K562 (cell line): ENCODE measurements at regions not wholly inside any gene's neighbourhood (a gene's known extent, or its start where the extent isn't known, plus 50 kb on each side); places are given as distances from the start of the nearest gene placed in this dataset.

Source experiments
- ATAC-seq: fragments of 200-7000 bp; cut with Tn5 transposase; 3 replicates; pipeline ENCODE4 v1.9.1; 2020; ENCODE audit warnings: moderate library complexity
- BruUV-seq: library from RNA; stranded (reverse); fragments of 400-500 nt; replicated peaks from 2 replicates; lab custom pipeline; 2021; lab: Mats Ljungman, UMichigan
- CTCF ChIA-PET: fragments of 300-600 bp; formaldehyde crosslinking; extraction: SDS; loops from one replicate; lab custom pipeline; 2021; ENCODE audit warnings: low intra/inter-chr PET ratio; lab: Yijun Ruan, JAX
- POLR2A ChIA-PET: fragments of 300-600, 350-650 bp; sonication (Branson Sonifier 250); formaldehyde crosslinking; extraction: SDS; loops from one replicate; lab custom pipeline; 2021; ENCODE audit warnings: antibody characterized with exemption, inconsistent platforms; lab: Yijun Ruan, JAX
- DNase-seq, 4 experiments: peaks; one replicate each; pipeline versions ENCODE4 v3.0.0 to v3.0.0-alpha.2; 2011 to 2018; ENCODE audit warnings: low spot score in 3 of 4, mixed read lengths in 3 of 4; ENCODE audit errors: extremely low read depth in 1 of 4
- FAIRE-seq: peaks from 2 replicates; lab custom pipeline; 2011; peaks lifted over from hg19 to GRCh38; lab: Jason Lieb, UNC
- H2AFZ ChIP-seq: 2 replicates; pipeline ENCODE4 v1.6.0; 2011; ENCODE audit warnings: low read depth, low read length, control low read depth, inconsistent platforms
- H3K27ac ChIP-seq: fragments of 200-600 bp; 3 replicates; pipeline ENCODE4 v1.8.0; 2011; ENCODE audit warnings: low read depth, mild to moderate bottlenecking, control low read depth, inconsistent platforms, low read length, moderate library complexity, mixed read lengths; ENCODE audit errors: extremely low read depth
- H3K27me3 ChIP-seq, 2 experiments: fragments of 300-600 bp in 1 of 2; 2 replicates in 1 of 2; 3 replicates in 1 of 2; pipeline versions ENCODE4 v1.6.0 to v1.8.0; 2011; ENCODE audit warnings: inconsistent platforms in 2 of 2, low read length in 2 of 2, mild to moderate bottlenecking in 1 of 2, mixed read lengths in 1 of 2, moderate library complexity in 1 of 2; ENCODE audit not compliant: control insufficient read depth in 2 of 2, insufficient read depth in 2 of 2
- H3K36me3 ChIP-seq: fragments of 300-600 bp; 3 replicates; pipeline ENCODE4 v1.8.0; 2011; ENCODE audit warnings: mild to moderate bottlenecking, low read length, inconsistent platforms; ENCODE audit not compliant: control insufficient read depth, insufficient read depth
- H3K4me1 ChIP-seq, 2 experiments: fragments of 200-600 bp in 1 of 2; replicated peaks in 1 of 2; 2 replicates in 1 of 2; 3 replicates in 1 of 2; pipeline versions ENCODE4 v1.5.1 to v1.8.0; 2011; ENCODE audit warnings: inconsistent platforms in 2 of 2, low read length in 2 of 2, mild to moderate bottlenecking in 1 of 2, mixed read lengths in 1 of 2, moderate library complexity in 1 of 2; ENCODE audit not compliant: control insufficient read depth in 2 of 2, insufficient read depth in 2 of 2
- H3K4me2 ChIP-seq: 2 replicates; pipeline ENCODE4 v1.6.1; 2011; ENCODE audit warnings: low read length, control low read depth, inconsistent platforms, mixed read lengths; ENCODE audit not compliant: insufficient read depth
- H3K4me3 ChIP-seq: fragments of 200-600 bp; sonication (generic), shearing (Covaris generic); 2 replicates; pipeline ENCODE4 v1.5.1; 2016; ENCODE audit warnings: control low read depth, inconsistent platforms
- H3K79me2 ChIP-seq: fragments of 200-600 bp; 3 replicates; pipeline ENCODE4 v1.8.0; 2011; ENCODE audit warnings: low read length, inconsistent platforms; ENCODE audit not compliant: control insufficient read depth, insufficient read depth
- H3K9ac ChIP-seq, 2 experiments: 2 replicates each; pipeline versions ENCODE4 v1.6.0 to v1.6.1; 2011; ENCODE audit warnings: low read depth in 2 of 2, low read length in 2 of 2, control low read depth in 1 of 2, inconsistent platforms in 1 of 2, mild to moderate bottlenecking in 1 of 2, mixed read lengths in 1 of 2; ENCODE audit not compliant: insufficient read depth in 1 of 2
- H3K9me1 ChIP-seq: one replicate; pipeline ENCODE4 v1.6.0; 2011; ENCODE audit warnings: inconsistent platforms, mild to moderate bottlenecking, low read length, moderate library complexity; ENCODE audit not compliant: control insufficient read depth, insufficient read depth
- H3K9me3 ChIP-seq: replicated peaks from 2 replicates; pipeline ENCODE4 v1.5.1; 2011; ENCODE audit warnings: low read depth, low read length, inconsistent platforms; ENCODE audit not compliant: control insufficient read depth, insufficient read depth
- H4K20me1 ChIP-seq: replicated peaks from 2 replicates; pipeline ENCODE4 v1.6.1; 2011; ENCODE audit warnings: low read length, inconsistent platforms, mixed read lengths; ENCODE audit not compliant: control insufficient read depth, insufficient read depth
- ATF1 ChIP-seq, 2 experiments: fragments of 450-650 bp in 1 of 2; IDR thresholded peaks; 2 replicates each; pipeline ENCODE4 v1.6.1; 2016; ENCODE audit warnings: missing compliant biosample characterization in 1 of 2, missing genetic modification characterization in 1 of 2
- FOXJ2 ChIP-seq: fragments of 200-800 bp; sonication (Bioruptor generic); IDR thresholded peaks from 2 replicates; pipeline ENCODE4 v1.6.1; 2016; ENCODE audit warnings: missing genetic modification characterization, missing compliant biosample characterization
- HNRNPLL ChIP-seq: fragments of 200-400 bp; formaldehyde crosslinking; IDR thresholded peaks from 2 replicates; pipeline ENCODE4 v1.6.1; 2017; ENCODE audit warnings: low read length, low read depth, mild to moderate bottlenecking; ENCODE audit not compliant: poor library complexity, severe bottlenecking
- KAT8 ChIP-seq: fragments of 450-650 bp; IDR thresholded peaks from 2 replicates; pipeline ENCODE4 v1.6.1; 2016; ENCODE audit warnings: low read depth, mild to moderate bottlenecking
- KDM5B ChIP-seq: fragments of 200-600 bp; sonication (generic); IDR thresholded peaks from 2 replicates; pipeline ENCODE4 v1.6.1; 2012; ENCODE audit warnings: low read depth, mild to moderate bottlenecking, moderate library complexity, low read length, control low read depth, inconsistent platforms; ENCODE audit not compliant: insufficient replicate concordance
- KHSRP ChIP-seq: fragments of 450-650 bp; IDR thresholded peaks from 2 replicates; pipeline ENCODE4 v1.6.1; 2017
- SMARCA4 ChIP-seq: fragments of 450-650 bp; IDR thresholded peaks from 2 replicates; pipeline ENCODE4 v1.6.1; 2016
- XRCC4 ChIP-seq: IDR thresholded peaks from one replicate; pipeline ENCODE4 v1.6.1; 2011; ENCODE audit not compliant: insufficient read depth, insufficient read length; ENCODE audit errors: extremely low read depth
- ZBTB17 ChIP-seq: fragments of 450-650 bp; formaldehyde crosslinking; IDR thresholded peaks from 2 replicates; pipeline ENCODE4 v1.4.0; 2020; ENCODE audit warnings: mild to moderate bottlenecking
- ZFP1 ChIP-seq: fragments of 450-650 bp; formaldehyde crosslinking; IDR thresholded peaks from 2 replicates; pipeline ENCODE4 v1.4.0; 2020; ENCODE audit warnings: mild to moderate bottlenecking, mixed read lengths
- ZKSCAN1 ChIP-seq: fragments of 150-350 bp; IDR thresholded peaks from 2 replicates; pipeline ENCODE4 v1.6.1; 2016; ENCODE audit warnings: low read depth, low read length
- ZNF197 ChIP-seq: fragments of 200-800 bp; sonication (Bioruptor generic); IDR thresholded peaks from 2 replicates; pipeline ENCODE4 v1.6.1; 2016; ENCODE audit warnings: low read depth, missing genetic modification characterization, missing compliant biosample characterization
- ZNF274 ChIP-seq: IDR thresholded peaks from 2 replicates; pipeline ENCODE4 v1.6.1; 2011; ENCODE audit warnings: low read depth, mild to moderate bottlenecking, low read length, moderate library complexity, borderline replicate concordance
- WGBS: fragments of 100-300 bp; shearing (Covaris generic); methylation state at CpG from one replicate; pipeline ENCODE4 v1.1.6; 2016; ENCODE audit warnings: low coverage, mixed read lengths; ENCODE audit not compliant: insufficient coverage; ENCODE audit errors: missing lambda C conversion rate; 5-methylcytosine and 5-hydroxymethylcytosine counted together
- in situ Hi-C: fragments of 300-500 bp; cut with MboI; formaldehyde crosslinking; loops from 4 replicates; pipeline ENCODE4 v1.15.0; 2018; ENCODE audit warnings: inconsistent platforms, mixed read lengths
- intact Hi-C: fragments of 100-400 bp; cut with micrococcal nuclease; formaldehyde crosslinking; loops from 2 replicates; pipeline ENCODE4 v1.14.2; 2022
- TF ChIP-seq, protein P1 (sequence below): fragments of 250-450 bp; sonication (Bioruptor Pico); IDR thresholded peaks from 2 replicates; pipeline ENCODE4 v1.8.0; 2022; ENCODE audit warnings: inconsistent platforms, mild to moderate bottlenecking, moderate library complexity, borderline replicate concordance
- TF ChIP-seq, protein P2 (sequence below): fragments of 450-650 bp; IDR thresholded peaks from 2 replicates; pipeline ENCODE4 v1.6.1; 2016
- TF ChIP-seq, protein P3 (sequence below): fragments of 450-650 bp; IDR thresholded peaks from 2 replicates; pipeline ENCODE4 v1.6.1; 2018; ENCODE audit not compliant: partially characterized antibody

DNA sequence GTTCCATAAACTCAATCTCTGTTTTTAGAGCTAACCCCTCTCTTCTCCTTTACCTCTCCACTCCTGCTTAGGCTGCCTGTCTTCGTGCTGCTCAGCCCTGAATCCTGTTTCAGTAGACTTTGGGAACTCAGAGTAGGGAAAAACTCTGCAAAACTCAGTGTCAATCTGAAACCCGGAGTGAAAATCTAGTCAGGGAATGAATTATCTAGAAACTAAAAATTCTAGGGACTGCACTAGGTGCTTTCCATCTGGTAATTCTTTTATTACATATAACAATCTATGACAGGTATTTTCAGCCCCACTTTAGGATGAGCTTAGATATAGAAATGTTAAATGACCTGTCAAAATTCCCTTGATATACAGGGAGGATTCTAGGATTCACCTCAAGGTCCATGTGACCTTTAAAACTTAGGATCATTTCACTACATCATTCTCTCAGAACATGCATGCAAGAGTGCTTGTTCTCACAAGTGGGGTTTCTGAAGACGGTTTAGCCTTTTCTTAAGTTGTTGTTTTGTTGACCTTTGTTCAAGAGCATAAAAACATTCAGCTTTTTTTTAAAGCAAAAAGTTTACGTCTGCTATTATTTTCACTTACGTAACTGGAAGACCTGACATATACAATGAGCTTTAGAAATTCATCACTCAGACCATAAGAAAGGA lies 108.2 kb upstream of the MBNL1 start (continued):
- TF ChIP-seq, protein P1, sequence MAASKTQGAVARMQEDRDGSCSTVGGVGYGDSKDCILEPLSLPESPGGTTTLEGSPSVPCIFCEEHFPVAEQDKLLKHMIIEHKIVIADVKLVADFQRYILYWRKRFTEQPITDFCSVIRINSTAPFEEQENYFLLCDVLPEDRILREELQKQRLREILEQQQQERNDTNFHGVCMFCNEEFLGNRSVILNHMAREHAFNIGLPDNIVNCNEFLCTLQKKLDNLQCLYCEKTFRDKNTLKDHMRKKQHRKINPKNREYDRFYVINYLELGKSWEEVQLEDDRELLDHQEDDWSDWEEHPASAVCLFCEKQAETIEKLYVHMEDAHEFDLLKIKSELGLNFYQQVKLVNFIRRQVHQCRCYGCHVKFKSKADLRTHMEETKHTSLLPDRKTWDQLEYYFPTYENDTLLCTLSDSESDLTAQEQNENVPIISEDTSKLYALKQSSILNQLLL (CRISPR knock-in tag): no peak
- TF ChIP-seq FOXJ2 (tag): no peak

DNA sequence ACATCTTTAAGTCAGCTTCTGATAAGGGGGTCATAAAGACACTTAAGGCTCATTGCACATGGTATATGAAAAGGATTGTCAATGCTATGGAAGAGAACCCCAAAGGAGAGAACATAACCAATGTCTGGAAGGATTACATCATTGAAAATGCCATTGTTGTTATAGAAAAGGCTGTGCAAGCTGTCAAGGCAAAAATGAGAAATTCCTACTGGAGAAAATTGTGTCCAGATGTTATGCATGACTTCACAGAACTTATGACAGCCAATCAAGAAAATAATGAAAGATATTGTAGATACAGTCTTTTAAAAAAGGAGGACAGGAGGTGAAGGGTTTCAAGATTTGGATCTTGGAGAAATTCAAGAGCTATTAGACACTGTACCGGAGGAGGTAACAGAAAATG lies 96.3 kb upstream of the MBNL1 start:
- no peak overlapping the region for H3K27ac ChIP-seq
- WGBS: 58% methylated on average over 1 of the region's 1 CpG
- H3K9me1 ChIP-seq: no peaks in the 10 kb centered on the region
- ChIA-PET POLR2A (no interaction called here), CTCF (no interaction called here)
- H3K4me1 ChIP-seq: peaks cover 0 to 5% of the 10 kb centered on the region in 2 experiments; a peak in 3 of 5 replicates
- ATAC-seq (no peak), FAIRE-seq (no peak), DNase-seq (no peak)
- no peaks in the 10 kb centered on the region for H3K36me3 ChIP-seq
- no peak overlapping the region for H3K4me2 ChIP-seq
- no TSS peak for BruUV-seq
- no peak overlapping the region for H3K9ac ChIP-seq
- in situ Hi-C loops: loop anchor here (10.0 kb wide), 1 partner anchor 272 kb away; no protein-coding TSS in a partner anchor
- TF ChIP-seq ATF1 (CRISPR knock-in tag; IDR thresholded peaks at IDR 0.05): no peak
- TF ChIP-seq ATF1 (tag; IDR thresholded peaks at IDR 0.05): no peak
- no peak for TF ChIP-seq ZBTB17 (CRISPR knock-in tag)
- TF ChIP-seq, protein P2, sequence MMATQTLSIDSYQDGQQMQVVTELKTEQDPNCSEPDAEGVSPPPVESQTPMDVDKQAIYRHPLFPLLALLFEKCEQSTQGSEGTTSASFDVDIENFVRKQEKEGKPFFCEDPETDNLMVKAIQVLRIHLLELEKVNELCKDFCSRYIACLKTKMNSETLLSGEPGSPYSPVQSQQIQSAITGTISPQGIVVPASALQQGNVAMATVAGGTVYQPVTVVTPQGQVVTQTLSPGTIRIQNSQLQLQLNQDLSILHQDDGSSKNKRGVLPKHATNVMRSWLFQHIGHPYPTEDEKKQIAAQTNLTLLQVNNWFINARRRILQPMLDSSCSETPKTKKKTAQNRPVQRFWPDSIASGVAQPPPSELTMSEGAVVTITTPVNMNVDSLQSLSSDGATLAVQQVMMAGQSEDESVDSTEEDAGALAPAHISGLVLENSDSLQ: no peak
- no peak for TF ChIP-seq ZFP1 (CRISPR knock-in tag)
- no peak for TF ChIP-seq KHSRP
- TF ChIP-seq SMARCA4: no peak
- no peak for TF ChIP-seq ZKSCAN1
- no peak for TF ChIP-seq HNRNPLL
- no peak for TF ChIP-seq XRCC4
- TF ChIP-seq ZNF197 (CRISPR knock-in tag): no peak
- TF ChIP-seq KDM5B: no peak
- no peak for TF ChIP-seq ZNF274
- TF ChIP-seq, protein P3, sequence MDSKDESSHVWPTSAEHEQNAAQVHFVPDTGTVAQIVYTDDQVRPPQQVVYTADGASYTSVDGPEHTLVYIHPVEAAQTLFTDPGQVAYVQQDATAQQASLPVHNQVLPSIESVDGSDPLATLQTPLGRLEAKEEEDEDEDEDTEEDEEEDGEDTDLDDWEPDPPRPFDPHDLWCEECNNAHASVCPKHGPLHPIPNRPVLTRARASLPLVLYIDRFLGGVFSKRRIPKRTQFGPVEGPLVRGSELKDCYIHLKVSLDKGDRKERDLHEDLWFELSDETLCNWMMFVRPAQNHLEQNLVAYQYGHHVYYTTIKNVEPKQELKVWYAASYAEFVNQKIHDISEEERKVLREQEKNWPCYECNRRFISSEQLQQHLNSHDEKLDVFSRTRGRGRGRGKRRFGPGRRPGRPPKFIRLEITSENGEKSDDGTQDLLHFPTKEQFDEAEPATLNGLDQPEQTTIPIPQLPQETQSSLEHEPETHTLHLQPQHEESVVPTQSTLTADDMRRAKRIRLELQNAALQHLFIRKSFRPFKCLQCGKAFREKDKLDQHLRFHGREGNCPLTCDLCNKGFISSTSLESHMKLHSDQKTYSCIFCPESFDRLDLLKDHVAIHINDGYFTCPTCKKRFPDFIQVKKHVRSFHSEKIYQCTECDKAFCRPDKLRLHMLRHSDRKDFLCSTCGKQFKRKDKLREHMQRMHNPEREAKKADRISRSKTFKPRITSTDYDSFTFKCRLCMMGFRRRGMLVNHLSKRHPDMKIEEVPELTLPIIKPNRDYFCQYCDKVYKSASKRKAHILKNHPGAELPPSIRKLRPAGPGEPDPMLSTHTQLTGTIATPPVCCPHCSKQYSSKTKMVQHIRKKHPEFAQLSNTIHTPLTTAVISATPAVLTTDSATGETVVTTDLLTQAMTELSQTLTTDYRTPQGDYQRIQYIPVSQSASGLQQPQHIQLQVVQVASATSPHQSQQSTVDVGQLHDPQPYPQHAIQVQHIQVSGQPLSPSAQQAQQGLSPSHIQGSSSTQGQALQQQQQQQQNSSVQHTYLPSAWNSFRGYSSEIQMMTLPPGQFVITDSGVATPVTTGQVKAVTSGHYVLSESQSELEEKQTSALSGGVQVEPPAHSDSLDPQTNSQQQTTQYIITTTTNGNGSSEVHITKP: no peak
- no peak for TF ChIP-seq KAT8
- H4K20me1 ChIP-seq: no peaks in the 10 kb centered on the region
- no peak overlapping the region for H3K4me3 ChIP-seq
- H2AFZ ChIP-seq: no peak overlapping the region
- intact Hi-C loops: no loop called here
- no peaks in the 10 kb centered on the region for H3K27me3 ChIP-seq
- no peaks in the 10 kb centered on the region for H3K79me2 ChIP-seq
- H3K9me3 ChIP-seq: peaks cover 2% of the 10 kb centered on the region
